ENCODE measurements at regions not wholly inside any gene's neighbourhood (a gene's known extent, or its start where the extent isn't known, plus 50 kb on each side); places are given as distances from the start of the nearest gene placed in this dataset.
A peak's percentile ranks its signal among the peaks of the same experiment; 100 is the strongest.

- Histone ChIP-seq H3K36me3 (ENCODE audit: control insufficient read depth in 4 of 4, insufficient read depth in 3 of 4, low read depth in 1 of 4, low read length in 3 of 4) (no peaks in the 10 kb centered on the region), H3K4me1 (ENCODE audit: control insufficient read depth in 4 of 4, insufficient read depth in 4 of 4, low read length in 3 of 4) (peaks cover 2 to 22% (median 18%) of the 10 kb centered on the region in 4 donors), H3K9me3 (ENCODE audit: control insufficient read depth in 4 of 4, low read length in 3 of 4) (no peaks in the 10 kb centered on the region), H3K4me3 (ENCODE audit: low read depth in 1 of 3, low read length in 3 of 3) (no peak overlapping the region), H3K27ac (ENCODE audit: low read depth in 1 of 2, low read length in 2 of 2) (no peak overlapping the region), H3K9ac (ENCODE audit: low read depth in 1 of 2, low read length in 2 of 2) (no peak overlapping the region), H3K27me3 (ENCODE audit: control insufficient read depth in 4 of 4, insufficient read depth in 4 of 4, low read length in 3 of 4) (no peaks in the 10 kb centered on the region)
- TF ChIP-seq CTCF (IDR thresholded peaks at IDR 0.05; ENCODE audit: low read depth, low read length, missing input control) = no peak
- TF ChIP-seq HNF4A (conservative IDR thresholded peaks at IDR 0.05) = no peak
- TF ChIP-seq SP1 (IDR thresholded peaks at IDR 0.05) = no peak
- no peak for TF ChIP-seq GABPA (IDR thresholded peaks at IDR 0.05 in 1 of 2, conservative IDR thresholded peaks at IDR 0.05 in 1 of 2)
- TF ChIP-seq ATF3 (IDR thresholded peaks at IDR 0.05) = no peak
- TF ChIP-seq TAF1 (conservative IDR thresholded peaks at IDR 0.05) = no peak
- TF ChIP-seq ZBTB33 (IDR thresholded peaks at IDR 0.05) = no peak
- no peak for TF ChIP-seq MAX (IDR thresholded peaks at IDR 0.05)
- DNase-seq (ENCODE audit: low spot score) = no peak
- 89% methylated on average over 1 of the region's 1 CpG for WGBS
These were observed 340.5 kb upstream of the USP15 start for GRCh38 chr12:61919686-61920085.

GRCh38 chr12:61920230-61920629, 340.0 kb upstream of the USP15 start:
- Histone ChIP-seq H3K27me3 (ENCODE audit: control insufficient read depth in 4 of 4, insufficient read depth in 4 of 4, low read length in 3 of 4) (no peaks in the 10 kb centered on the region), H3K27ac (ENCODE audit: low read depth in 1 of 2, low read length in 2 of 2) (no peak overlapping the region), H3K4me1 (ENCODE audit: control insufficient read depth in 4 of 4, insufficient read depth in 4 of 4, low read length in 3 of 4) (peaks cover 2 to 19% (median 16%) of the 10 kb centered on the region in 4 donors), H3K9ac (ENCODE audit: low read depth in 1 of 2, low read length in 2 of 2) (no peak overlapping the region), H3K9me3 (ENCODE audit: control insufficient read depth in 4 of 4, low read length in 3 of 4) (no peaks in the 10 kb centered on the region), H3K4me3 (ENCODE audit: low read depth in 1 of 3, low read length in 3 of 3) (no peak overlapping the region), H3K36me3 (ENCODE audit: control insufficient read depth in 4 of 4, insufficient read depth in 3 of 4, low read depth in 1 of 4, low read length in 3 of 4) (no peaks in the 10 kb centered on the region)
- 51% methylated on average over 1 of the region's 1 CpG for WGBS
- TF ChIP-seq SP1 (IDR thresholded peaks at IDR 0.05) = no peak
- TF ChIP-seq EGR1 (IDR thresholded peaks at IDR 0.05; ENCODE audit: low read depth in 2 of 2) = peak in 1 of 2 donors; percentile 25
- peak; percentile 35 to 37 for TF ChIP-seq RAD21 (IDR thresholded peaks at IDR 0.05)
- TF ChIP-seq FOXA2 (IDR thresholded peaks at IDR 0.05) = peak; percentile 34
- peak; percentile 58 for TF ChIP-seq YY1 (IDR thresholded peaks at IDR 0.05)
- no peak for TF ChIP-seq ATF3 (IDR thresholded peaks at IDR 0.05)
- TF ChIP-seq RXRA (IDR thresholded peaks at IDR 0.05) = peak in 1 of 2 donors; percentile 52
- peak; percentile 47 to 63 for TF ChIP-seq HNF4A (conservative IDR thresholded peaks at IDR 0.05)
- no peak for DNase-seq (ENCODE audit: low spot score)

GRCh38 chr12:61923152-61923551, 337.1 kb upstream of the USP15 start:
- Histone ChIP-seq H3K4me1 (ENCODE audit: control insufficient read depth in 4 of 4, insufficient read depth in 4 of 4, low read length in 3 of 4) (peaks cover 0 to 10% (median 7%) of the 10 kb centered on the region in 4 donors), H3K4me3 (ENCODE audit: low read depth in 1 of 3, low read length in 3 of 3) (no peak overlapping the region), H3K9ac (ENCODE audit: low read depth in 1 of 2, low read length in 2 of 2) (no peak overlapping the region), H3K27ac (ENCODE audit: low read depth in 1 of 2, low read length in 2 of 2) (no peak overlapping the region), H3K9me3 (ENCODE audit: control insufficient read depth in 4 of 4, low read length in 3 of 4) (no peaks in the 10 kb centered on the region), H3K36me3 (ENCODE audit: control insufficient read depth in 4 of 4, insufficient read depth in 3 of 4, low read depth in 1 of 4, low read length in 3 of 4) (no peaks in the 10 kb centered on the region), H3K27me3 (ENCODE audit: control insufficient read depth in 4 of 4, insufficient read depth in 4 of 4, low read length in 3 of 4) (no peaks in the 10 kb centered on the region)
- 75% methylated on average over 3 of the region's 3 CpGs for WGBS
- TF ChIP-seq RAD21 (IDR thresholded peaks at IDR 0.05) = peak; percentile 20 to 65
- TF ChIP-seq CTCF (IDR thresholded peaks at IDR 0.05; ENCODE audit: low read depth, low read length, missing input control) = no peak
- no peak for DNase-seq (ENCODE audit: low spot score)
